NOMO-1 treated with DMSO at 0.1 percent for 48 hours (cell line): ENCODE measurements at regions not wholly inside any gene's neighbourhood (a gene's known extent, or its start where the extent isn't known, plus 50 kb on each side); places are given as distances from the start of the nearest gene placed in this dataset.
"Not testable (repeated sequence)": the region's sequence is repeated elsewhere in the genome, so short reads cannot be mapped to it uniquely, and the experiment has no call there.

ENCODE experiments used
- DNase-seq: peaks from one replicate; lab custom pipeline; 2025; ENCODE audit not compliant: unreplicated experiment; lab: John Stamatoyannopoulos, UW

DNA sequence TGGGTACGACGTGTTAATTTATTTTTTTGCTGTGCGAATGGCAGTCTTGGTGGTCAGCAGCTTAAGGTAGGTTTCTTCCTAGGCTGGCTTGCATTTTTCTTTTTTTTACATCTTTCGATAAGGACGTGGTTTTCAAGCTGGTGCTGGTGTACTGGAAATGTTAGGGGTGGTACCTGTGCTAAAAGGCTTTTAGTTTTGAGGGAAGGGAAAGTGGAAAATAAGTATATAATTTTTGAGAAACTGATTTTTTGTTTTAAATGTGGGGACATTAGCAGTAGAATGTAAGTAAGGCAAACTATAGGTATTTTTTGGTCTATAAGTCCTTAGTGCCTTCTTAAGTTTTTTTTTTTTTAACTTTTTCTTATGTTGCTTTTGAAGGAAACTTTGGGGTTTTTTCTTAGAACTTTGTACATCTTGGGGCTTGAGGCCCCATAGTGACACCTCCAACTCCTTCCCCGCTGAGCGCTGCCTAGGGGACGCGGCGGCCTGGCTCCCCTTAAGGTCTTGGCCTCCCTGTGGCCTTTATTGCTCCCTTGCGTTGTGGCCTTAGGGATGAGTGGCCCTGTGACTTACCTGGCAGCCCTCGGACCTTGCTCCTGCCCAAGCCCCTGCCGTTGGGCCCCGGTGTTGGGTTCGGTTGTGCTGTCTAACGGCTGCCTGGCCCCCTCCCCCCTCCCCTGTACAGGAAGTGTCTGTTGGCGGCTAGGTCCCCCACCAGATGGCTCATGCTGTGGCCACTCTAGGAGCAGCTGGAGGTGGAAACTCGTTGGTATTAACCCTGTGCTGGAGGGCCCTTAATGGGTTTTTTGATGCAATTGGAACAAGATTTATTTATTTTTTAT is 88.0 kb upstream of the RPRML start:
- peak; percentile 81 for DNase-seq

- DNase-seq: no peak
Measured at GRCh38 chr17:47066095-47066494, 87.0 kb upstream of the RPRML start.

- DNase-seq: no peak
Measured at GRCh38 chr17:47064684-47065083, 85.6 kb upstream of the RPRML start.

GRCh38 chr17:47063475-47063874 is 84.4 kb upstream of the RPRML start:
- no peak for DNase-seq

DNA sequence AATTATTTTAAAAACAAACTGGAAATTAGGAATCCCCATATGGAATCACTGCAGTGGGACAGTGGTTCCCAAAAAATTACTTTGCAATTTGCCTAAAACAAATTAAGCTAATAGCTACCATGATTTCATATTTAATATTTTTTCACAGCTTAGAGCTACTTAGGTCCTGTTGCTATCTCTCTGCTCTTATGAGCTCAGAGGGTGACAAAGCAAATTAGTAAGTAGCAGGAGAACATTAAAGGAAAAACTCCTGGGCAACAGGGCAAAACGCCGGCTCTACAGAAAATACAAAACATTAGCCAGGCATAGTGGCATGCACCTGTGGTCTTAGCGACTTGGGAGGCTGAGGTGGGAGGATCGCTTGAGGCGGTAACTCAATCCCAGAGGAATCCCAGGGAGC is 83.8 kb upstream of the RPRML start:
- DNase-seq: not testable (repeated sequence)

- not testable (repeated sequence) for DNase-seq
Measured at GRCh38 chr17:47060005-47060404, 81.0 kb upstream of the RPRML start.

GRCh38 chr17:47057830-47058229 is 78.8 kb upstream of the RPRML start:
- no peak for DNase-seq

DNA sequence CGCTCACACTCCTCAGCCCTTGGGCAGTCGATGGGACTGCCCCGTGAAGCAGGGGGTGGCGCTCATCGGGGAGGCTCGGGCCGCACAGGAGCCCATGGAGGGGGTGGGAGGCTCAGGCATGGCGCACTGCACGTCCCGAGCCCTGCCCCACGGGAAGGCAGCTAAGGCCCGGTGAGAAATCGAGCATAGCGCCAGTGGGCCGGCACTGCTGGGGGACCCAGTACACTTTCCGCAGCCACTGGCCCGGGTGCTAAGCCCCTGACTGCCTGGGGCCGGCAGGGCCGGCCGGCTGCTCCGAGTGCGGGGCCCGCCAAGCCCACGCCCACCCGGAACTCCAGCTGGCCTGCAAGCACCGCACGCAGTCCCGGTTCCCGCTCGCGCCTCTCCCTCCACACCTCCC is 78.2 kb upstream of the RPRML start:
- DNase-seq: not testable (repeated sequence)

- not testable (repeated sequence) for DNase-seq
Measured at GRCh38 chr17:47056687-47057086, 77.6 kb upstream of the RPRML start.
